Choroid plexus epithelial cell (primary cell): ENCODE measurements at regions not wholly inside any gene's neighbourhood (a gene's known extent, or its start where the extent isn't known, plus 50 kb on each side); places are given as distances from the start of the nearest gene placed in this dataset.
"Not testable (repeated sequence)": the region's sequence is repeated elsewhere in the genome, so short reads cannot be mapped to it uniquely, and the experiment has no call there.

Source experiments
- DNase-seq: peaks from one replicate; pipeline ENCODE4 v3.0.0-alpha.2; 2010; ENCODE audit warnings: low read depth
- H3K4me3 ChIP-seq: 2 replicates; pipeline ENCODE4 v1.5.1; 2011; ENCODE audit warnings: low read depth, mild to moderate bottlenecking, control low read depth, low read length, moderate library complexity
- TF ChIP-seq, protein P1 (sequence below): conservative IDR thresholded peaks from 2 replicates; pipeline ENCODE4 v1.5.1; 2011; ENCODE audit warnings: low read depth, mild to moderate bottlenecking, control low read depth, inconsistent platforms, low read length, moderate library complexity

DNA sequence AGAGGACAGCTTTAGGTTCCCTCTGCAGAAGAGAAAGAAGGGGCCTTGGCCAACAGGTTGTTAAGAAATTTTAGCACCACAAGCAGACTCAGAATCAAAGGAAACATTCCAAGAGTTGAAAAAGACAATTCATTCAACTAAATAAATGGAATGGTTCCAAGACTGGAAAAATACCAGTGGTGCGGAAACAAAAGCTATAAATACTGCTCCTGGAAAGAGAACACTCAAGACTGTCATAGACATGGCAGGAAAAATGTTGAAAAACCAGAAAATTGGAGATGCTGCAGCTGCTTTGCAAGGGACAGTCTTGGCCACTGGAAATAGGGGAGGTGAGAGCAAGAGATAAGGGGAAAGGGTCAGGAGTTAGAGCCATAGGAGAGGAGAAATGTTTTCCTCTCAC is 312.7 kb upstream of the CYRIA start:
- peak; percentile 8 for DNase-seq
- H3K4me3 ChIP-seq, result no peak overlapping the region
- TF ChIP-seq, protein P1, sequence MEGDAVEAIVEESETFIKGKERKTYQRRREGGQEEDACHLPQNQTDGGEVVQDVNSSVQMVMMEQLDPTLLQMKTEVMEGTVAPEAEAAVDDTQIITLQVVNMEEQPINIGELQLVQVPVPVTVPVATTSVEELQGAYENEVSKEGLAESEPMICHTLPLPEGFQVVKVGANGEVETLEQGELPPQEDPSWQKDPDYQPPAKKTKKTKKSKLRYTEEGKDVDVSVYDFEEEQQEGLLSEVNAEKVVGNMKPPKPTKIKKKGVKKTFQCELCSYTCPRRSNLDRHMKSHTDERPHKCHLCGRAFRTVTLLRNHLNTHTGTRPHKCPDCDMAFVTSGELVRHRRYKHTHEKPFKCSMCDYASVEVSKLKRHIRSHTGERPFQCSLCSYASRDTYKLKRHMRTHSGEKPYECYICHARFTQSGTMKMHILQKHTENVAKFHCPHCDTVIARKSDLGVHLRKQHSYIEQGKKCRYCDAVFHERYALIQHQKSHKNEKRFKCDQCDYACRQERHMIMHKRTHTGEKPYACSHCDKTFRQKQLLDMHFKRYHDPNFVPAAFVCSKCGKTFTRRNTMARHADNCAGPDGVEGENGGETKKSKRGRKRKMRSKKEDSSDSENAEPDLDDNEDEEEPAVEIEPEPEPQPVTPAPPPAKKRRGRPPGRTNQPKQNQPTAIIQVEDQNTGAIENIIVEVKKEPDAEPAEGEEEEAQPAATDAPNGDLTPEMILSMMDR, result no peak

DNA sequence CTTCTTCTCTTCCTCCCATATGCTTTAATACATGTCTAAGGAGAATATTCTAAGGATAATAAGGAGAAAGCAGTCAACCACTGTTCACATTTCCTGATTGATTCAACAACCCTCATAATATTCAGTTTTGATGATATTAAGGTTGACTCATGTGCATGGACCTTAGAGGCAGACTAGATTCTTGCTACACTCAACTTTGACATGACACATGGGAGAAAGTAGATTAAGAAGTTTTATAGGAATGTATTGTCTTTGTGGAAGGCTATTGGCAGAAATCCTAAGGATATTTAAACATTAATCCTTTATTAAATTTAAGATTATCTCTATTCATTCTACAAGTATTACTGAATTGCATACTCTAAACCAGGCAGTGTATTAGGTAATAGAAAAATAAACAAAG is 309.1 kb upstream of the CYRIA start:
- no peak overlapping the region for H3K4me3 ChIP-seq
- peak; percentile 8 for DNase-seq
- TF ChIP-seq, protein P1, result no peak

DNA sequence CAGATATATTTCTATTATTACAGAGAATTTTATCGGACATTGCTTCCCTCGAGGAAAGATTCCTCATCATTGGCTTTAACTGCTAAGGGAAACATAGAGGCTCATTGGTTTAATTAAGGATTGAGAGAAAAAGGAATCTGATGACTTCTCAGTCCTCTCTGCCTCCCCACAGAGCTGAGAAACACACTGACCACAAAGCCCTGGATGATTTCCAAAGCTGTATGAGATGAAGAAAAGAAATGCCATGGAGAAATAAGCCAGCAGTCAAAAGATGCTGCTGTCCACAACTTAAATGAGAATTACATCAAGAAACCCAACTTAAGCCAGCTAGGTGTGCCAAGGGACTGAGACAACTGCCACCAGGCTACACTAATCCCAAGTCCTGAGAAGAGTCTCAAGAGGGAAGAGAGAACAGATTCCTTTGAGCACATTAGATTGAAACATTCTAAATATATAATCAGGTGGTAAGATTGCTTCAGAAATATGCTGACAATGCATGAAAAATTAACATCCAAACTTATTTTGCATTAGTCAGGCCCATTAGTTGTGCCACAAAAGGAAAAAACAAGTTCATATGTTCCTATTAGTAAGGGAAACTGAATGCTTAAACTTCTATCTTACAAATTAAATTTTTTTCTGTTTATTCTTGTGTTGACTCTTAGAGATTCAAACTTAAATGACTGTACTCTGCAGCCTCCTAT is 308.1 kb upstream of the CYRIA start:
- TF ChIP-seq, protein P1, result no peak
- DNase-seq, result peak; percentile 84
- no peak overlapping the region for H3K4me3 ChIP-seq

DNA sequence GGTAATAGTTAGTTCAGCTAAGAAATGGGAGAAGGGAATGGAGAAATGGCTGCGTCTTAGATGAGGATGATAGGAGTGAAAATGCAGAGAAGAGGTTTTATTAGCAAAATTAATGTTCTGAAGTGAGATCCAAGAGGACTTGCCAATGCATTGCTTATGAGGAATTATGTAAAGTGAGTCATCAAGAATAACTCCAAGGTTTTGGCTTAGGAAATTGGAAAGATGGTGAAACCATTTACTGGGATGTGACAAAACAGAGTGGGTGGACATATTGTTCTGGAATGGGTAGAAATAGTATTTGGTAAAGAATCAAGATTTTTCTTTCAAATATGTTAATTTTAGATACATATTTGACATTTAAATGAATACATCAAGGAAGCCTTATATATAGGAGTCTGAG is 306.6 kb upstream of the CYRIA start:
- no peak overlapping the region for H3K4me3 ChIP-seq
- TF ChIP-seq, protein P1, result no peak
- DNase-seq, result peak; percentile 1

DNA sequence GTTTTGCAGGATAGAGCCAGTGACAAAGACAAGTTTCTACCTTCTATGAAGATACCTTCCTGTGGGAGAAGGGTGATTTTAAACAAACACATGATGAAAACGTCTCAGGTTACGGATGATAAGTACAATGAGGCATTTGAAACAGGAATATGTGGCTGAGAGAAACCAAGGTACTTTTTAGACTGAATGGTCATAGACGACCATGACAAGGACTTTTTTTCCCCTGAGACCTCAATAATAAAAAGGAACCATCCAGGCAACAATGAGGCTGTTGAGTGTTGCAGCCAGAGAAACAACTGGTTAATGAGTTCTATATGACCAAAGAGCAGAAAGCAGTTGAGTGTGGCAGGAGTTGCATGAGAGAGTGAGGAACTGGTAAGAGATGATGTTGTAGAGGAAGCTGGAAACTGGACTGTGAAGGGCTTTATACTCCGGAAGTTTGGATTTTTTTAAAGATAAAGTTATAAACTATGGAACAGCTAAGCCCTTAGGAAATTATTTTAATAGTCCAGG is 306.1 kb upstream of the CYRIA start:
- H3K4me3 ChIP-seq, result no peak overlapping the region
- no peak for DNase-seq
- TF ChIP-seq, protein P1, result no peak

DNA sequence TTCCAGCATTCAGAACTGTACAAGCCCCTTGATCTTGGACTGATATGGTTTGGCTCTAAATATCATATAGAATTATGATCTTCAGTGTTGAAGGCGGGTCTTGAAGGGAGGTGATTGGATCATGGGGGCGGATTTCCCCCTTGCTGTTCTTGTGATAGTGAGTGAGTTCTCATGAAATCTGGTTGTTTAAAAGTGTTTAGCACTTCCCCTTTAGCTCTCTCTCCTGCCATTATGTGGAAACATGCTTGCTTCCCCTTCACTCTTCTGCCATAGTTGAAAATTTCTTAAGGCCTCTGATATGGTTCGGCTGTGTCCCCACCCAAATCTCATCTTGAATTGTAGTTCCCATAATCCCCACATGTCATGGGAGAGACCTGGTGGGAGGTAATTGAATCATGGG is 305.3 kb upstream of the CYRIA start:
- DNase-seq, H3K4me3 ChIP-seq: not testable (repeated sequence)

DNA sequence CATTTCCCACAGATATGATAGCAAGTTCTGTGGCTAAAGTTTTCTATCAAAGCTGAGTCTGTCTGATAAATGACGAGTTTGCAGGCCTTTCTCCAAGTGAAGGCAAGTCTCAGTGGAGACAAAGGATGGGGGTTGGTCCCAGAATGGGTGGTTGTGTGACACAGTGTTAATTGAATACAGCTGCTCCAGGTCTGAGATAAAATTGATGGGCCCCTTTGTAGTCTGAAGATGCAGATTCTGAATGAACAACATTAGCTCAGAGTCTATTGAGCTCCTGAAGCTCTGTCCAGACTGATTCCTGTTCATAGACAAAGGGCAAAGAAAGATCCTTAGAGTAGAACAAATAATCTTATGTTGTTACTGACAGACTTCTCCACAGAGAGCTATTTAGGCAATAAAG is 296.9 kb upstream of the CYRIA start:
- TF ChIP-seq, protein P1, result no peak
- H3K4me3 ChIP-seq, result no peak overlapping the region
- DNase-seq, result no peak
